Liver (tissue), 8 donors: ENCODE measurements at regions not wholly inside any gene's neighbourhood (a gene's known extent, or its start where the extent isn't known, plus 50 kb on each side); places are given as distances from the start of the nearest gene placed in this dataset.

Experiments used
- DNase-seq: peaks from one replicate; pipeline ENCODE4 v3.0.0-alpha.2; 2017; ENCODE audit warnings: low spot score
- H3K27ac ChIP-seq, 2 donors: one replicate each; pipeline ENCODE4 v1.7.0; 2013; ENCODE audit warnings: inconsistent platforms in 2 of 2, low read length in 2 of 2, control low read depth in 1 of 2, low read depth in 1 of 2, mild to moderate bottlenecking in 1 of 2
- H3K27me3 ChIP-seq, 4 donors: one replicate each; pipeline versions ENCODE4 v1.6.1 to v1.7.0; 2013; ENCODE audit warnings: low read length in 3 of 4, inconsistent platforms in 1 of 4, mild to moderate bottlenecking in 1 of 4, moderate library complexity in 1 of 4; ENCODE audit not compliant: control insufficient read depth in 4 of 4, insufficient read depth in 4 of 4
- H3K36me3 ChIP-seq, 4 donors: one replicate each; pipeline versions ENCODE4 v1.6.1 to v1.7.0; 2013; ENCODE audit warnings: low read length in 3 of 4, mild to moderate bottlenecking in 3 of 4, low read depth in 1 of 4, moderate library complexity in 1 of 4; ENCODE audit not compliant: control insufficient read depth in 4 of 4, insufficient read depth in 3 of 4
- H3K4me1 ChIP-seq, 4 donors: one replicate each; pipeline versions ENCODE4 v1.6.1 to v1.7.0; 2013; ENCODE audit warnings: low read length in 3 of 4, mild to moderate bottlenecking in 3 of 4, moderate library complexity in 1 of 4; ENCODE audit not compliant: control insufficient read depth in 4 of 4, insufficient read depth in 4 of 4
- H3K4me3 ChIP-seq, 3 donors: one replicate each; pipeline versions ENCODE4 v1.6.1 to v1.7.0; 2013; ENCODE audit warnings: low read length in 3 of 3, control low read depth in 1 of 3, low read depth in 1 of 3, mild to moderate bottlenecking in 1 of 3
- H3K9ac ChIP-seq, 2 donors: one replicate each; pipeline ENCODE4 v1.7.0; 2013; ENCODE audit warnings: low read length in 2 of 2, mild to moderate bottlenecking in 2 of 2, moderate library complexity in 2 of 2, control low read depth in 1 of 2, low read depth in 1 of 2
- H3K9me3 ChIP-seq, 4 donors: one replicate each; pipeline versions ENCODE4 v1.6.1 to v1.7.0; 2013; ENCODE audit warnings: low read length in 3 of 4; ENCODE audit not compliant: control insufficient read depth in 4 of 4
- CTCF ChIP-seq: fragments of 150-350 bp; IDR thresholded peaks from 2 replicates; pipeline ENCODE4 v1.5.1; 2017; ENCODE audit warnings: improper control_type of control experiment, low read depth, low read length; ENCODE audit not compliant: missing input control
- EGR1 ChIP-seq, 2 donors: IDR thresholded peaks; 2 replicates each; pipeline ENCODE4 v1.6.1; 2016 to 2018; ENCODE audit warnings: antibody characterized with exemption in 2 of 2, low read depth in 2 of 2
- FOXA1 ChIP-seq: IDR thresholded peaks from 2 replicates; pipeline ENCODE4 v1.6.1; 2016; ENCODE audit warnings: antibody characterized with exemption
- FOXA2 ChIP-seq: IDR thresholded peaks from 2 replicates; pipeline ENCODE4 v1.6.1; 2016; ENCODE audit warnings: antibody characterized with exemption
- GABPA ChIP-seq, 2 donors: IDR thresholded peaks in 1 of 2; conservative IDR thresholded peaks in 1 of 2; 2 replicates each; pipeline ENCODE4 v1.6.1; 2016; ENCODE audit warnings: antibody characterized with exemption in 2 of 2, mild to moderate bottlenecking in 1 of 2, moderate library complexity in 1 of 2
- HNF4A ChIP-seq, 2 donors: conservative IDR thresholded peaks; 2 replicates each; pipeline ENCODE4 v1.6.1; 2016; ENCODE audit warnings: antibody characterized with exemption in 2 of 2, mild to moderate bottlenecking in 2 of 2
- HNF4G ChIP-seq: IDR thresholded peaks from 2 replicates; pipeline ENCODE4 v1.6.1; 2016; ENCODE audit warnings: antibody characterized with exemption
- JUND ChIP-seq, 2 donors: IDR thresholded peaks; 2 replicates each; pipeline ENCODE4 v1.6.1; 2016; ENCODE audit warnings: antibody characterized with exemption in 2 of 2
- MAX ChIP-seq: IDR thresholded peaks from 2 replicates; pipeline ENCODE4 v1.6.1; 2016; ENCODE audit warnings: antibody characterized with exemption
- NR2F2 ChIP-seq: IDR thresholded peaks from 2 replicates; pipeline ENCODE4 v1.6.1; 2016; ENCODE audit warnings: antibody characterized with exemption
- RAD21 ChIP-seq, 2 donors: IDR thresholded peaks; 2 replicates each; pipeline ENCODE4 v1.6.1; 2016; ENCODE audit warnings: antibody characterized with exemption in 2 of 2, mild to moderate bottlenecking in 2 of 2
- REST ChIP-seq: IDR thresholded peaks from 2 replicates; pipeline ENCODE4 v1.6.1; 2016; ENCODE audit warnings: antibody characterized with exemption, mild to moderate bottlenecking
- RXRA ChIP-seq, 2 donors: IDR thresholded peaks; 2 replicates each; pipeline ENCODE4 v1.6.1; 2017 to 2018; ENCODE audit warnings: antibody characterized with exemption in 2 of 2, mild to moderate bottlenecking in 1 of 2
- SP1 ChIP-seq: IDR thresholded peaks from 2 replicates; pipeline ENCODE4 v1.6.1; 2018; ENCODE audit warnings: antibody characterized with exemption, mild to moderate bottlenecking
- TAF1 ChIP-seq: conservative IDR thresholded peaks from 2 replicates; pipeline ENCODE4 v1.6.1; 2016; ENCODE audit warnings: antibody characterized with exemption, mild to moderate bottlenecking
- YY1 ChIP-seq: IDR thresholded peaks from 2 replicates; pipeline ENCODE4 v1.6.1; 2016; ENCODE audit warnings: antibody characterized with exemption, mild to moderate bottlenecking
- ZBTB33 ChIP-seq: IDR thresholded peaks from 2 replicates; pipeline ENCODE4 v1.6.1; 2016; ENCODE audit warnings: antibody characterized with exemption
- WGBS: extraction: QIAGEN DNeasy Blood & Tissue Kit; methylation state at CpG from one replicate; pipeline ENCODE4 v1.1.7; 2013; 5-methylcytosine and 5-hydroxymethylcytosine counted together
- TF ChIP-seq, protein P1 (sequence below): IDR thresholded peaks from 2 replicates; pipeline ENCODE4 v1.6.1; 2016; ENCODE audit warnings: antibody characterized with exemption
- donor health status: healthy.
- donor health status: healthy.
- donor health status: healthy.
- donor health status: healthy.
- donor health status: healthy.

DNA sequence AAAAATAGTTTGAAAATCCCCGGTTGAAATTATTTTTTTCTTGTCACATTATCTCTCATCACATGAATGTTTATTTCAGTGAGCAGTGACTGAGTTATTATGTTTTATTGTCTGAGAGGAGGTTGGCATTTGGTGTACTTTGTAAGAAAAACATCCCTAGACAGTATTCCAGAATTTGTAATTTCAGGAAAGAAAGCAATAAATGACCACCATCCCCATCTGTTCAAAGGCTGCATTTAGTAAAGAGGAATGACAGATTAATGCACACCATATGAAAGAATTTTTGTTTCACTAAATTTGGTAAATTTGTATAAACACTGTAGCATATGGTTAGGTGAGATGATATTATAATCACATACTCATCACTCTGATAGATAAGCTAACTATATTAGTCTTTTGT is 57.1 kb upstream of the FUT9 start:
- H3K27ac ChIP-seq: no peak overlapping the region
- DNase-seq: no peak
- H3K27me3 ChIP-seq: no peaks in the 10 kb centered on the region
- H3K36me3 ChIP-seq: no peaks in the 10 kb centered on the region
- H3K9ac ChIP-seq: no peak overlapping the region
- no peaks in the 10 kb centered on the region for H3K9me3 ChIP-seq
- H3K4me3 ChIP-seq: no peak overlapping the region
- H3K4me1 ChIP-seq: no peaks in the 10 kb centered on the region
- TF ChIP-seq ZBTB33 (no peak), REST (no peak), CTCF (no peak), HNF4G (no peak), HNF4A (conservative IDR thresholded peaks at IDR 0.05) (no peak), YY1 (no peak), FOXA1 (no peak), FOXA2 (no peak), NR2F2 (no peak), SP1 (no peak), TAF1 (no peak), MAX (no peak), RXRA (IDR thresholded peaks at IDR 0.05) (no peak), RAD21 (IDR thresholded peaks at IDR 0.05) (no peak), GABPA (IDR thresholded peaks at IDR 0.05 in 1 of 2, conservative IDR thresholded peaks at IDR 0.05 in 1 of 2) (no peak), JUND (IDR thresholded peaks at IDR 0.05) (no peak)
- TF ChIP-seq, protein P1, sequence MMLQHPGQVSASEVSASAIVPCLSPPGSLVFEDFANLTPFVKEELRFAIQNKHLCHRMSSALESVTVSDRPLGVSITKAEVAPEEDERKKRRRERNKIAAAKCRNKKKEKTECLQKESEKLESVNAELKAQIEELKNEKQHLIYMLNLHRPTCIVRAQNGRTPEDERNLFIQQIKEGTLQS: no peak
- WGBS: 72% methylated on average over 1 of the region's 1 CpG

- Histone ChIP-seq H3K27ac (no peak overlapping the region), H3K9ac (no peak overlapping the region), H3K4me3 (no peak overlapping the region), H3K27me3 (no peaks in the 10 kb centered on the region), H3K9me3 (no peaks in the 10 kb centered on the region), H3K4me1 (no peaks in the 10 kb centered on the region), H3K36me3 (no peaks in the 10 kb centered on the region)
- DNase-seq: no peak
- TF ChIP-seq JUND (IDR thresholded peaks at IDR 0.05): no peak
- TF ChIP-seq, protein P1: no peak
- TF ChIP-seq SP1: no peak
- no peak for TF ChIP-seq REST
- TF ChIP-seq YY1: no peak
- TF ChIP-seq RAD21 (IDR thresholded peaks at IDR 0.05): no peak
- TF ChIP-seq EGR1 (IDR thresholded peaks at IDR 0.05; ENCODE audit: low read depth in 2 of 2): no peak
- no peak for TF ChIP-seq FOXA1
- TF ChIP-seq GABPA (IDR thresholded peaks at IDR 0.05 in 1 of 2, conservative IDR thresholded peaks at IDR 0.05 in 1 of 2): no peak
- no peak for TF ChIP-seq CTCF
- no peak for TF ChIP-seq NR2F2
Measured at GRCh38 chr6:95959261-95959660, 56.5 kb upstream of the FUT9 start.
